Activated T-cell treated with anti-CD3 and anti-CD28 coated beads for 4 hours (primary cell): ENCODE measurements at regions not wholly inside any gene's neighbourhood (a gene's known extent, or its start where the extent isn't known, plus 50 kb on each side); places are given as distances from the start of the nearest gene placed in this dataset.

Experiments
- DNase-seq: peaks from one replicate; pipeline ENCODE4 v3.0.0-alpha.2; 2020

DNA sequence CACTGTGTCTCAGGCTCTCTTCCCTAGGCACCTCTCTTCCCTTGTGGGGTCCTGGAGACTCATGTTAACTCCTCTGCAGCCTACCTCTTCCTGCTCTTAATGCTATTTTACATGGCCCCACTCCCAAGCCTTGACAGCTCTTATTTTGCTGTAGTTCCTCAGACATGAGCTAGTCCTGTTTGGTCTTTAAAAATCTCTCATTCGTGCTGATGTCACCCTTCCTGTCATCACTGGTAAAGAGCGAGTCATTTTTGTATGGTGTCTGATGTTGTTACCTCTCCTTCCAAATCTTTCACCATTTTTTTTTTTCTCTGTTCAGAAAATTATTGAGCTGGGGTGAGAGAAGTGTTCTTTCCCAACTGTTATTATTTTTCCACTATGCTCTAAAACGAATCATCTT lies 84.8 kb upstream of the ZBED5 start:
- DNase-seq, result no peak

DNA sequence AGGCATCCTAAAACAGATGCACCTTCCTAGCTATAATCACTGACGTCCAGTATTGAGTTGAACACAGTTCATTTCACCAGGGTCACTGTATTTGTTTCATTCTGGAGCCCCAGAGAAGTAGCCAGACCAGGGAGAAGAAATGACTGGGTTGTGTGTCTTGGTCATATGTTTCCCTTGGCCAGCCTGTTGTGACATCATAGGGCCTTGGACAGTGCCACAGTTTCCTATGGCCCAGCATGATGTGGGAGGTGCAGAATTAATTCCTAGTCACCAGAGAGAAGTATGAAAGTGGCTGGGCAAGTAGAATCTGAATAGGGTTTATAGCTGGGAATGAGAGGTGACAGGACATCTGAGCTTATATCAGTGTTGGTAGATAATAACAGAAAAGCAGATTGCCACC lies 84.0 kb upstream of the ZBED5 start:
- DNase-seq, result no peak

DNA sequence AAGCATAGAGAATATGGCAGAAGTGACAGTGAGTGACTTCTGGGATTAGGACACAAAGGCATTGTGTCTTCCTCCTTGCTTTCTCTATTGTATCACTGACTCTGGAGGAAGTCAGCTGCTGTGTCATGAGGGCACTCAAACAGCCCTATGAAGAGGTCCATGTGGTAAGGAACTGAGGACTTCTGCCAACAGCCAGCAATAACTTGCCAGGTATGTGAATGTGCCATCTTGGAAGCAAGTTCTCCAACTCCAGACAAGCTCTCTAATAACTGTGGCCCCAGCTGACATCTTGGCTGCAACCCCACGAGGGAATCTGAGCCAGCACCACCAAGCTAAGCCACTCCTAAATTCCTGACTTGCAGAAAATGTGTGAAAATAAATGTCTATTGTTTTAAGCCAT lies 83.6 kb upstream of the ZBED5 start:
- no peak for DNase-seq

DNA sequence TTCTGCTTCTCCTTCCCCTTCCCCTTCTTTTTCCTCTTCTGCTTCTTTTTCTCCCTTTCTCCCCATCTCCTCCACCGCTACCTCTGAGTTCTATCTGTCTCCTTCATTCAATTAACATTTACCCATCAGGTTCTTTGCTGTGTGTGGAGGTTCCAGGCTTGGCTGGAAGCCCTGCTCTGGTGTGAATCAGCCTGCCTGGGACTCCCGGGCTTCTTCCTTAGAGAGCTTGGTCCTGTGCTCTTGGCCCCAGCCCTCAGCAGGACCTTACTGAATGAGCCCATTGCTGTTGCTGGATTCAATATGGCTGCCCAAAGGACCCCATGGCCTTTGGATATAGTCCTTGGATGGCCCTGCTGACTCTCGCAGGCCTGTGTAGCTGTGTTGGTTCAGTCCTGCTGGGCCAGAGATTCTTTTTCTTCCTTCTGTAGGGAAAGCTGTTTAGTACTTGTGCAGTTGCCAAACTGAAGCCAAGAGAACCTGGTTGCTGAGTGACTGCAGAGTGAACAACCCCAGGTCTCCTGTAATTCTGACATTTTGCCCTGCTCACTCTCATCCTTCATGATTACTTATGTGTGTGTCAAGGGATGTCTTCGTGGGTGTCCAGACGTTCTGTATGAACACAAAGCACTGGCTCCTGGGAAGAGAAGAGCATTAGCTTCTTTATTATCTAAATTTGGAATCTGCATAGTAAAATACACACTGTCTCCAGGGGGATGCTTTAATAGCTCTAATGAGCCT lies 81.0 kb upstream of the ZBED5 start:
- no peak for DNase-seq

DNA sequence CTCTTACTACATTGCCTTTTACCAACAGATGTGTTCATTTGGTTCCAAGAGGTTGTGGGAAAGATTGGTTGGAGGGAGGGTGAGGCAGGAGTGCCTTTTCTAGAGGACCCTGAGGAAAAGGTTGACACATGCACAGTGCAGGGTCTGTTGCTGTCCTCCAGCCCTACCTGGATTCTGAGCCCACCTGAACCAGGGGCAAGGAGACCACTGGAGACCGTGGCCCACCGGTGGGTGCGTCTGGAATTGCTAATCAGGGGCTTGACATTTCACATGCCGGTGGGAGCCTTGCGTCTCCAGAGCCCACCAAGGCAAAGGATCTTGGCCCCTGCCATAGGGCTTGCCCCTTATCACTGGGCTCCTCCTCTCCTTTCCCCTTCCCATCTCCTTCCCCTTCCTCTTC lies 80.4 kb upstream of the ZBED5 start:
- DNase-seq, result no peak

DNA sequence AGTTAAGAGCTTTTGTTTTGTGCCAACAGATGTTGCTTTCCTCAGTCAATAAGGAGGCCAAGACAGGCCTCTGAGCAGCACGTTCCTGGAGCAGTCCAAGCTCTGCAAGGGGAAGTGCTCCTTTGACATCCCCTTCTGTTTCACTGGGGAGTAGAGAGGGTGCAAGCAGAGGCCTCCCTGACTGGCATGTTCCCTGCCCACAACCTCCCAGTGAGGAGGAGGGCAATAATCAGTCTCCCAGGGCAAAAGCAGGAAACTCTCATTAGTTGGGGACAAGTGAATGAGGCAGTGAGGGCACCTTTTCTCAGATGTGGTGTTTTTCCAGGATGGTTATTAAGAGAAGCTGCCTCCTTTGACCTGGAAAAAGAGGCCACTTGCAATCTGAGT lies 79.5 kb upstream of the ZBED5 start:
- no peak for DNase-seq

DNA sequence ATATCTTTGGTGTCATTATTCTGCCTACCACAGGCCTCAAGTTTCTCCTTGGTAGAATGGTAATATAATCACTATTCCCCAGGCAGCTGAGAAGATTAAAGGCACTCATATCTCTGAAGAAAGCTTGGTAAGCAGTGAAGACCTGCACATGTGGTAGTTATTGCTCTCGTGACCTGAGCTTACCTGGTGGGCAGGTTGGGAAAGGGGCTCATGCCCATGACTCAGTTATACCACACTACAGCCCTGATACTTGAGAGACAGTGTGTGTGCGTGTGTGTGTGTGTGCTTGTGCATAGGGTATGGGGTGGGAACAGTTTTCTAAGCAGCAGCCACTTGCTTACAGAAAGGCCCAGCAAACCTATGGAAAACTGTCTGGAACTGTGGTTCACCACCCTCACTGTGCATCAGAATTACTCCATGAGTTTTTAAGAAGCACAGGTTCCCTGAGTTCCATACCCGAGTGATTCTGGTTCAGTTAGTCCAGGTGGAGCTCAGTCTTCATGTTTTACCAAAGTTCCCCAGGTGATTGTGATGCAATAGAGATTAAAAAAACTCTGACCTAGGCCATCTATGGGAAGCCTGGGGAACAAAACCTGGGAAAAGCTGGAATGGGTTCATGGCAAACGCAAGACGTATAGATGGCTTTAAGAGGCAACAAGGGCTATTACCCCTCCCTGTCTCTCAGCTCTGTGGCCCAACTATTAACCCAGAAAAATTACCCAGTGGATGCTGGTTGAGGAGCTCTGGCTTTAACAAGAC lies 79.0 kb upstream of the ZBED5 start:
- no peak for DNase-seq

DNA sequence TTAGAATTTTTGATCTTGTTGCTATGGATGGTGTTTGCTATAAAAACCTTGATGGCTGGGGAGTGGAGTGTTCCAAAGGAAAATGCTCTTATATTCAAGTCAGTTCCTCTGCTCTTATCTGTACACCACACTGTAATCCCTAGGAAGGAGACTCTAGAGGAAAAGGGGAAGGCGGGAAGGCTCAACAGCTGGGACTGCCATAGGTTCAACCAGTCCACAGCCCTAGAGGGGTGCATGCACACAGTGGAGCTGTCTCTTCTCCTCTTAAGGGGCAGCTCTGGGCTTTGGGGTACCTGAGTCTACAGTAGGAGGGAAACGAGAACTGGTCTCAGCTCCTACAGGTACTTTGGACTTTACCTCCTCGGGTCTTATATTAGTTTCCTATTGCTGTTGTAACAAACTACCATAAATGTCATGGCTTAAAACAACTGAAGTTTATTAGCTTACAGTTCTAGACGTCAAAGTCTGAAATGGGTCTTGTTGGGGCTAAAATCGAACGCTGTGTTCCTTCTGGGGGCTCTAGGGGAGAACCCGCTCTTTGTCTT lies 77.2 kb upstream of the ZBED5 start:
- no peak for DNase-seq

DNA sequence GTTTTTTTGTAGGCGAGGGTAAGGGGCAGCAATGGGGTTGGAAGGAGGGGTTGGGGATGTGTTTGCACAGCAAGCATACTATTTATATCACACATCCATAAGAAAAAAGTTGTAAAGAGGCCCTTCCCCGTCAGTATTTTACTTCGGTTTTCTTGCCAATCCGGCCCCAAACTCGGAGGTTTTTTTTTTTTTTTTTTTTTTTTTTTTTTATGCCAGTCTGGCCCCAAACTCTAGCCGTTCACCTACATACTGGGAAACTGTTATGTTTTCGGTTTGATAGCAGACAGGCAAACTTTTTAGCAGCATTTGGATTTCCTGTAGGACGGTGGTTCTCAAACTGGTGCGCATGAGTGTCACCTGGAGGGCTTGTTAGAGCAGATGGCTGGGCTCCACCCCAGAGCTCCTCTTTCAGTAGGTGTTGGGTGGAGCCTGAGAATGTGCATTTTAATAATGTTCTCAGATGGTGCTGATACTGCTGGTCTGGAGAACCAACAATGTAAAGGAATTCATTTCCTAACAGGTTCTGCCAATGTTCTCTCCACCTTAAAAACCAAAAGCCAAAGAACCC lies 76.5 kb upstream of the ZBED5 start:
- no peak for DNase-seq

DNA sequence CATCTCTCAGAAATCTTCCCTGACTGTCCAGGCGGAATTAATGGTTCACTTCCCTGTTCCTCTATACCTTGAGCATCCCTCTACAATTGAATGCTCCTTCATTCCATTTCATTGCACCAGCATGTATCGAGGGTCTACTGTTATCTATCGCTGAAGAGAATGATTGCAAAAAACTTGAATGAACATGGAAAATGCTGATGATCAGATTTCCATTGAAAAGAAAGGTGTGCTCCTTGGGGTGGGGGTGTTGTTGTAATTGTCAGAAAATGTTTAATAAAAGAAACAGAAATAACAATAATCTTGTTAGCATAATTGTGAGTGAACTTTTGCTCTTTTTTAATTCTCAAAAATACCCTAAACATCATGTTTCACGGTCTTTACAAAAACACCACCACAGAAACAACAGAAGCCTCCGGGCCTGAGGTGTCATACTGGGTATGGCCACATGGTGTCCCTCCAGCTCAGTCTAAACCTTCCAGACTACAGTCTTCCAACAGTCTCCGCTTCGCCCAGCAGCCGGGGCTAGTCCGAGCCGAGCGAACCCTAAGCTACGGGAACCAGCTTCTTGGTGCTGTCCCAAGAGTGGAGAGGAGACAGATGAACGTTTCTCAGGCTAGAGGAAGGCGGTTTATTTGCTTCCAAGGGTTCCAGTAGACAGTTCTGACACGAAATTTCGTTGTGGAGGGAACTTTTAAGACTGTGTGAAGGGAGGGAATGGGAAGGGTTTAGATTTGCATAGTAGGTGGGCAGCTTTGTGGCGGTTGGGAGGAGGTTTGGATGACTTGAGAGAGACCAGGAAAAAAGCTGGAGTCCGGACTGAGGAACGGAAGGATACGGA lies 75.8 kb upstream of the ZBED5 start:
- DNase-seq, result peak; percentile 81

DNA sequence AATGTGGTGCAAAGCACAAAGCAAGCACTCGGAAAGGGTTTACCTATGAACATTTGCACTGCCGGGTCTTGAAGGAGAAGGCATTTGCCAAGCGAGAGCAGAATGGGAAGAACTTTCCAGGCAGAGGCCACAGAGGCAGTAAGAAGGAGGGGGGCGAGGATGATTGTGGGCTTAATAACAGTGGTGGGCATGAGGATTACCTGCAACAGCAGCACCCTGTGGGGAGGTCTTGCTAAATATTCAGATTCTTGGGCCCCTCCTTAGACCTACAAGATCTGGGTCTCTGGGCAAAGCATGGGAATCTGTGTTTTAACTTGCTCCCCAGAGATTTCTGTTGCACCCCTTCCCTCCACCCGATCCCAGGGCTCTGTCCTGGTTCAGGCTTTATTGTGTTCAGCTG lies 75.1 kb upstream of the ZBED5 start:
- no peak for DNase-seq

DNA sequence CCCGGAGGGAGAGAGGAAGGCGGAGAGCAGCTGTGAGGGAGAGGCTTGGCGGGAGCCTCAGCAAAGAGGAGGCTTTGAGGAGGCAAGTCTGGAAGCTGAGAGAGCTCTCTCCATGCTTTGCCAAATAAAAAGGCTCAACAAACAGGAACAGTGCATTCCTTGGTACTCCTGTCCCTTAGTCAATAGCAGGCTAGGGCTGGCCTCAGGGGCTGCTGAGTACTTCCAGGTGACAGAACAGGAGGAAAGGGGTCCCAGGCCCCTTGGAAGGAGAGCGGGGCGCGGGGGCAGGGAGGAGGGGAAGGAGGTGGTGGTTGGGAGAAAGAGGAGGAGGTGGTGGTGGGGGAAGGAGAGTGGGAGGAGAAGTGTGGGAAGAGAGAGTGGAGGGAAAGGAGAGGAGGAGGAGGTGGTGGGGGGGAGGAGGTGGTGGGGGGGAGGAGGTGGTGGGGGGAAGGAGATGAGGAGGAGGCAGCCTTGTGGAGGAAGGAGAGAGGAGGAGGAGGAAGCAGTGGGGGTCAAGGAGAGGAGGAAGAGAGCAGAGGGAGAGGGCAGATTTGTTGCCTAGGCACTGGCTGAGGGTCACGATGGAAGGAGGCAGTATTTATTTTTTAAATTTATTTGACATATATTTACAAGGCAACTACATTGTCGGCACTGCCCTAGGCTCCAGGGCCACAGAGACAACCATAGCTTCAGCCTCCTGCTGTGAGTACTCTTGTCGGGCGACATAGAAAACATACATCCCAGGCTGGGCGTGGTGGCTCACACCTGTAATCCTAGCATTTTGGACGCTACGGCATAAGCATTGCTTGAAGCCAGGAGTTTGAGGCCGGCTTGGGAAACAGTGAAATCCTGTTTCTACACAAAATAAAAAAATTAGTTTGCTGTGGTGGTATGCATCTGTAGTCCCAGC lies 74.2 kb upstream of the ZBED5 start:
- no peak for DNase-seq

DNA sequence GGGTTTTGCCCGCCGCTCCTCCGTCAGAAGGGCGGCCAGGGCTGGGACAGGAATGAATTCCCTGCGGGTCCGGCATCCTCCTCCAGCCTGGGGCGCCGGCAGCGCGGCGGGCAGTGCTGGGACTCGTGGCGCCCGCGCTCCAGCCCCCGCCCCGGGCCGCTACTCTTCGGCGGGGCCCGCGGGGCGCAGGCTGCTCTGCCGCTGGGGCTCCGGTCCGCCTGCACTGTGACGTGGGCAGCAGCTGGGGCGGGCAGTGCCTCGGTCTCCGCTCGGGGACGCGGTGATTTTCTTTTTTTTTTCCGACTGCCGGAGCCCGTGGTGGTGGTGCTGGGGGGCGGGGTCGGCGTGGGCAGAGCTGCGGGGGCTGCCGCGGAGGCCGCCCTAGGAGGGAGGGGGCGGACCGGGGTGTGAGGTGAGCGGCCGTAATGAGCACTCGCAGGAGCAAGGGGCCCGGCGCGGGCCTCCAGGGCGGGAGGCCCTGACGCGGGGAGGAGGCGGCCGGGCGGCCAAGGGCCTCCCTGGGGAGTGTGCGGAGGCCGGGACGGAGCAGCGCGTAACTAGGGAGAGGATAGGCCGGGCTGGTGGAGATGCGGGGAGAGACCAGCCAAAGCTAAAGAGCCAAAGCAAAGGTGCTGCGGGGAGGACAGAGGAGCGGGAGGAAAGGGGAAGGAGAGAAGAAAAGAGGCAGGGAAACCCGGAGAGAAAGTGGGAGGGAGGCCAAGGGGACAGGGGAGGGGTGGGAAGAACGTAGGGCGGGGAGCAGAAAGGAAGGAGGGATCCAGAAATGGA lies 73.3 kb upstream of the ZBED5 start:
- peak; percentile 44 for DNase-seq

DNA sequence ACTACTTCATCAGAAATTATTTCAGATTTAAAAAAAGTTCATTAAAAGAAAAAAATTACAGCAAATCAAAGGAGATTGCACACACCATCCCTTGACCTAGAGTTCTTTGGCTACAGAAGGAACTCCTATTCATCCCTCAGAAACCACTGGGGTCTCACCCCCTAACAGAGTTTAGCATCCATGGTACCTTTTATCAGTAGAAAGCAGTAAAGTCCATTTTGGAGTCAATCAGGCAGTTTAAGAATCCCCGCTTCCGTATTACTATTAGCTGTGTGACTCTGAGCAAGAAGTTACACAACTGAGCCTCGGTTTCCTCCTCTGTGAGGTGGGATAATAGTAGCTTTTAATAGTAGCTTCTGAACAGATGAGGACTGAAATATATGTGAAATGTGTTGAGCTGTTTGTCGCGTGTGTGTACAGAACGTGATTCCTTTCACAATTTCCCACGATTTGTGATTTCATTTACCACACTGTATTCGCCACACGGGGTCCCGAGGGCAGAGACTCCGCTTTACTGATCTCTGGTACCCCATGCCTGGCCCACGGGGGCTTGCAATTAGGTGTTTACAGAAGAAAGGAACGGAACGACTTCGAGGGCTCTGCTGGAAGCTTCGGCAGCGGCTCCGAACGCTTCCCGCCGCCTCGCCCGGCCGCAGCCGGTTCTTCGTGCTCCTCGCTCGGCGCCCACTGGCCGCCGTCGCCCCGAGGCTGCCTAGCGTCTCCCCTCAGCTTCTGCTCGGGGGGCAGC lies 72.5 kb upstream of the ZBED5 start:
- peak; percentile 4 for DNase-seq

DNA sequence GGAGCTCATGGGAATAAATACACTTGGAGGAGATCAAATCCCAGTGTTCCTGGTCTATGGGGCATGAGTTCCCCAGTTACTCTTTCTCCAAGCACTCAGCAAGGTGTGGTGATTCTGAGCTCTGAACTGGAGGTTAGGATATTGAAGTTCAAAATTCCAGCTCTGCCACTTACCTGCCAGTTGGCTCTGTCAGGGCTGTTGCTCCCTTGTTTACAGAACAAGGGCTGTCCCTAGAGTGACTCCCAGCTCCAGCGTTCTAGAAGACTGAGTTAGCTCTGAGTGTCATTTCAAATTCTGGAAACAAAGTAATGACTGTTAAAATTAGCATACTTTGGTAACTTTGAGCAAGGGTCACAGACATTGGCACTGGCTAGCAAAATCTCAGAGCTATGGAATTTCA lies 69.7 kb upstream of the ZBED5 start:
- DNase-seq, result no peak

DNA sequence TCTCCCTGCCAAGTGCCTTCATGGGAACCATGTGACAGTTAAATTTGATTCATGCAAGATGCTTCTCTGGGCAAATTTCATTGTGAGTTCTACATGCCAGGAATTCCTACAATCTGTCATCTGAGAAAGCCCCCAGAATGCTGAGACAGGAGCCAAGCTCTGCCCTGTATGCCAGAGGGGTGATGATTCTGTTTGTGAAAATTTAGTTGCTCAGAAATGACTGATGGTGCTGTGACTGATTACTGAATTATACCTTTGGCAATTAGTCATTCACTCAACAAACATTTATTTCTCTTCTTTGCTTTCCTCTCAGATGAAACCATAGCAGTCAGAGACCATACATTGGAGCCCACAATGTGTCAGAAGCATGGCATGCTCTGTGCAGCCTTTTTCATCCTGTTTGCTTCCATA lies 69.0 kb upstream of the ZBED5 start:
- no peak for DNase-seq

DNA sequence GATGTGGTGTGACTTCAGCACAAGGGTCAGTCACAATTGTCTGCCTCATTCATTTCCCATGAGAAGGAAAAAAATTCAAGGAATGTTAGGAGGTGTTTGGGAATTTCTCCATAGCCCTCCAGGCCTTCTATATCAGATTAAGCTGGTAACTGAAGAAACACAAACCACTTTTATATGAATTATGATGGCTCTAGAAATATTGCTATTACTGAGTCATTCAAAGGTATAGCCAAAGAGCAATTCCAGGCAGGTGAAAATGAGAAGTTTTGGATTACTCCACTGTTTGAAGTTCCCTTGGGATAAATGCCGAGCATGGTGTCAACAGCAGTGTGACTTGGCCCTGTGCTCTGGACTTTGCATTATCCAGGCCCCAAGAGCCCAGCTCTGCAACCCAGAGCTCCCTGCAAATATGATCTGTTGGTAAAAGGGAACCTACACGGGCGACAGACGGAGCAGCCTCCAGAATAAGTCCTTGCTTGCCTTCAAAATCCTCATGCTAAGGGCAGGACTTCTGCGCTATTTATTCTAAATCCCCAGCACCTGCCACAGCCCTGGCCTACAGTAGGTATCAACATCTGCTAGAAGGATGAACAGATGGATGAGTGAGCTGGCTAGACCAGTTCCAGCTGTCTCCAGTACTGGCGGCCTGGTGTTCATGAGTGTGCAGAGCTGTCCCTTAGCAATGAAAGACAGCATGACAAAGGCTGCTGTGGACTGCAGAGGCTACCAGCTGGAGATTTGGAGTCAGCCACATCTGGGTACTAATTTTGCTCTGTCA lies 67.5 kb upstream of the ZBED5 start:
- DNase-seq, result no peak

DNA sequence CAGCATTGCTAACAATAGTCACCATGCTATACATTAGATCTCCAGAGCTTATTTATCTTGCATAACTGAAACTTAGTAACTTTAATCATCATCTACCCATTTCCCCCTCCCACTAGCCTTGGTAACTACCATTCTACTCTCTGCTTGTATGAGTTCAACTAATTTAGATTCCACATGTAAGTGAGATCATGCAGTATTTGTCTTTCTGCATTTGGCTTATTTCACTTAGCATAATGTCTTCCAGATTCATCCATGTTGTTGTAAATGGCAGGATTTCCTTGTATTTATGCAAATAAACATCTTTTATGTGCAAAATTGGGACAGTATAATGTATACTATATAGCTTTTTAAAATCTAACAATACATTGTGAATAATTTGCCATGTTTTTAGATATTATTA lies 66.0 kb upstream of the ZBED5 start:
- DNase-seq, result no peak

DNA sequence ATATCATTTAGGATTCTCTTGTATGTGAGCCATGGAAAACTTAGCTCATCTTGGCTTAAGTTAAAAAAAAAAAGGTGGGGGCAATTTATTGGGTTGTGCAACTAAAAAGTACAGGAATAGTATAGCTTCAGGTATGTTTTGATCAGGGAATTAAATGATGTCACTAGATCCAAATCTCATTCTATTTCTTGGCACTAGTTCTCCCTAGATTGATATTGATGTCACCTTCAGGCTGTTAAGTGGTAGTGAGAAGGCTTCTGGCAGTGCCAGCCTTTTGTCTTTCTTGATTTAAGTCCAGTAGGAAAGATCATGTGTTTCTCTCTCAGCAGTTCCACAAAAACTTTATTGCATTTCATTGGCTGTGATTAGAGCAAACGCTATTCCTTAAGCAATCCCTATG lies 65.0 kb upstream of the ZBED5 start:
- DNase-seq, result no peak

DNA sequence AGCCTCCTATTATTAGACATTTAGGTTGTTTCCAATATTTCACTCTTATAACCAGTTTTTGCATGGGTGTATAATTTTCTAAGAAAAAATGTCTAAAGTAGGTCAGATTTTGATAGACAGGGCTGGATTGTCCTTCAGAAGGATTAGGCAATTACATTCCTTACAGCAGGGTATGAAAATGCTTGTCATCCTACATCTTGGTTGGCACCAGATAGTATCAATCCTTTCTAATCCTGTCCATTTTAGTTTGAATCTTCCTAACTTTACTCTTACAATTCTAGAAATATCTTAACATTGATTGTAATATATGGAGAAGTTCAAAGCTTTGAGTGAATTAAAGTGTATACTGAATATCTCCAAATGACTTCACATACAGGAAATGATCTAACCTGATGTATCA lies 63.0 kb upstream of the ZBED5 start:
- no peak for DNase-seq
